ENCODE measurements at regions not wholly inside any gene's neighbourhood (a gene's known extent, or its start where the extent isn't known, plus 50 kb on each side); places are given as distances from the start of the nearest gene placed in this dataset.

DNA sequence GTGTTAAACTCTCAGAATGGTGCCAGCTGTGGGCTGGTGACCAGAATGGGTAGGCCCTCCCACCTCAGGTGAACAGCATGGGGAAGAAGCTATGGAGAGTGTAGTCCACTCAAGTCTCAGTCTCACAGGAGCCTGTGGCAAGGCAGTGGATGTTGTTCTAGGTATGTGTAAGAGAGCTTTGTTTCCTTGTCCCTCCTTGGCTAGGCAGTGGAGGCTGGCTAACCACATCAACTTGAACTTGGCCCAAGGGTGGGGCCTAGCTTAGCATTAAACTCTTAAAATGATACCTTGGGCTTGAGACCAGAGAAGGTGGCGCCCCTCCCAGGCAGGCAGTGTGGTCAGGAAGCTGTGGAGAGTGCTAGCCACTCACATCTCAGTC, 53.2 kb upstream of the SLC4A10 start:
- Histone ChIP-seq H3K4me3 (no peak overlapping the region), H3K27me3 (no peaks in the 10 kb centered on the region), H3K27ac (no peak overlapping the region), H3K9me3 (no peaks in the 10 kb centered on the region), H3K4me1 (no peaks in the 10 kb centered on the region), H3K36me3 (no peaks in the 10 kb centered on the region)
- no peak for DNase-seq
- 71% methylated on average over 1 of the region's 1 CpG; no CpG with 5 or more reads in 1 of the 2 donors for WGBS, 2 donors
- ATAC-seq (ENCODE audit: low FRiP score in 2 of 2), result no peak
- TF ChIP-seq, protein P1, sequence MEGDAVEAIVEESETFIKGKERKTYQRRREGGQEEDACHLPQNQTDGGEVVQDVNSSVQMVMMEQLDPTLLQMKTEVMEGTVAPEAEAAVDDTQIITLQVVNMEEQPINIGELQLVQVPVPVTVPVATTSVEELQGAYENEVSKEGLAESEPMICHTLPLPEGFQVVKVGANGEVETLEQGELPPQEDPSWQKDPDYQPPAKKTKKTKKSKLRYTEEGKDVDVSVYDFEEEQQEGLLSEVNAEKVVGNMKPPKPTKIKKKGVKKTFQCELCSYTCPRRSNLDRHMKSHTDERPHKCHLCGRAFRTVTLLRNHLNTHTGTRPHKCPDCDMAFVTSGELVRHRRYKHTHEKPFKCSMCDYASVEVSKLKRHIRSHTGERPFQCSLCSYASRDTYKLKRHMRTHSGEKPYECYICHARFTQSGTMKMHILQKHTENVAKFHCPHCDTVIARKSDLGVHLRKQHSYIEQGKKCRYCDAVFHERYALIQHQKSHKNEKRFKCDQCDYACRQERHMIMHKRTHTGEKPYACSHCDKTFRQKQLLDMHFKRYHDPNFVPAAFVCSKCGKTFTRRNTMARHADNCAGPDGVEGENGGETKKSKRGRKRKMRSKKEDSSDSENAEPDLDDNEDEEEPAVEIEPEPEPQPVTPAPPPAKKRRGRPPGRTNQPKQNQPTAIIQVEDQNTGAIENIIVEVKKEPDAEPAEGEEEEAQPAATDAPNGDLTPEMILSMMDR (IDR thresholded peaks at IDR 0.05), result no peak
- TF ChIP-seq POLR2AphosphoS5 (IDR thresholded peaks at IDR 0.05) (no peak), POLR2A (IDR thresholded peaks at IDR 0.05) (no peak)

Small RNA genes in the stretch of these regions (small RNA-seq; reads per million reads assigned to genes)
- gene RF01210, result 0 reads per million in 4 donors
